ENCODE measurements at regions not wholly inside any gene's neighbourhood (a gene's known extent, or its start where the extent isn't known, plus 50 kb on each side); places are given as distances from the start of the nearest gene placed in this dataset.

GRCh38 chr6:50285735-50286134 is 236.0 kb upstream of the DEFB112 start:
- Histone ChIP-seq H3K27me3 (ENCODE audit: control insufficient read depth, insufficient read depth, low read length) (no peaks in the 10 kb centered on the region), H3K4me2 (ENCODE audit: low read depth, low read length) (no peak overlapping the region), H3K14ac (replicated peaks; ENCODE audit: low read depth, low read length) (no peak overlapping the region), H3K4ac (ENCODE audit: low read depth, low read length) (no peak overlapping the region), H2BK20ac (ENCODE audit: low read depth, low read length) (no peak overlapping the region), H4K8ac (ENCODE audit: low read depth in 2 of 2, low read length in 2 of 2) (no peak overlapping the region), H3K56ac (ENCODE audit: extremely low read depth, insufficient read depth, low read length) (no peak overlapping the region), H4K5ac (ENCODE audit: low read depth, low read length) (no peak overlapping the region), H3K36me3 (ENCODE audit: control insufficient read depth, insufficient read depth, low read length) (no peaks in the 10 kb centered on the region), H3K79me1 (ENCODE audit: low read depth in 1 of 2, low read length in 2 of 2) (no peaks in the 10 kb centered on the region), H3K23ac (ENCODE audit: low read depth, low read length) (no peak overlapping the region), H2BK5ac (ENCODE audit: low read depth, low read length, poor library complexity, severe bottlenecking) (no peak overlapping the region), H4K91ac (ENCODE audit: insufficient read depth, low read depth, low read length) (no peak overlapping the region), H3K18ac (ENCODE audit: low read depth, low read length) (no peak overlapping the region), H3K9me3 (ENCODE audit: control insufficient read depth, insufficient read depth, low read length) (no peaks in the 10 kb centered on the region), H2AK5ac (ENCODE audit: low read depth, low read length) (no peak overlapping the region), H2BK120ac (ENCODE audit: low read depth, low read length) (no peak overlapping the region), H3K4me3 (ENCODE audit: insufficient read depth, low read depth, low read length) (no peak overlapping the region), H2AFZ (replicated peaks; ENCODE audit: low read length, poor library complexity) (no peak overlapping the region), H3K9ac (ENCODE audit: low read depth, low read length) (no peak overlapping the region), H3K27ac (ENCODE audit: insufficient read depth, low read length) (no peak overlapping the region), H2AK9ac (replicated peaks; ENCODE audit: low read depth, low read length, poor library complexity) (no peak overlapping the region), H3K9me1 (ENCODE audit: insufficient read depth, low read length) (no peaks in the 10 kb centered on the region), H4K20me1 (ENCODE audit: insufficient read depth, low read length) (no peaks in the 10 kb centered on the region), H2BK15ac (ENCODE audit: low read depth, low read length) (no peak overlapping the region), H3K4me1 (ENCODE audit: control insufficient read depth, insufficient read depth, low read length) (no peaks in the 10 kb centered on the region)
- ATAC-seq (ENCODE audit: low read depth): no peak
- no TSS peak for BruUV-seq (replicated peaks)
- ChIA-PET CTCF (no interaction called here), POLR2A (ENCODE audit: unreplicated experiment) (no interaction called here)
- no peak for TF ChIP-seq RAD21 (IDR thresholded peaks at IDR 0.05; ENCODE audit: low read length)
- TF ChIP-seq FOS (IDR thresholded peaks at IDR 0.05; ENCODE audit: low read depth, low read length): no peak
- TF ChIP-seq MAFK (IDR thresholded peaks at IDR 0.05; ENCODE audit: low read depth, low read length): no peak
- no peak for TF ChIP-seq RFX5 (IDR thresholded peaks at IDR 0.05; ENCODE audit: low read depth, low read length)
- TF ChIP-seq USF2 (IDR thresholded peaks at IDR 0.05; ENCODE audit: low read depth, low read length): no peak
- TF ChIP-seq SMC3 (IDR thresholded peaks at IDR 0.05; ENCODE audit: low read depth, low read length): no peak
- no peak for TF ChIP-seq MXI1 (IDR thresholded peaks at IDR 0.05; ENCODE audit: borderline replicate concordance, low read depth, low read length)
- TF ChIP-seq CTCF (conservative IDR thresholded peaks at IDR 0.05; ENCODE audit: low read depth, low read length): no peak
- TF ChIP-seq MAZ (IDR thresholded peaks at IDR 0.05; ENCODE audit: borderline replicate concordance, low read depth, low read length): no peak
- TF ChIP-seq BHLHE40 (IDR thresholded peaks at IDR 0.05; ENCODE audit: low read depth, low read length): no peak
- no peak for TF ChIP-seq CEBPB (IDR thresholded peaks at IDR 0.05; ENCODE audit: low read depth, low read length)
- TF ChIP-seq ELK1 (IDR thresholded peaks at IDR 0.05; ENCODE audit: borderline replicate concordance, low read depth, low read length): no peak
- no peak for TF ChIP-seq RCOR1 (IDR thresholded peaks at IDR 0.05; ENCODE audit: insufficient replicate concordance, low read length)
- no CpG with 5 or more reads among the region's 2 CpGs for WGBS, 2 experiments (ENCODE audit: extremely low coverage in 2 of 2, insufficient read length in 1 of 2)
- intact Hi-C loops (cut with micrococcal nuclease): no loop called here
- dilution Hi-C loops (cut with HindIII; ENCODE audit: low sequenced_read_pairs, unreplicated experiment): no loop called here
- in situ Hi-C loops (cut with MboI; ENCODE audit: low sequenced_read_pairs): no loop called here
- no peak for DNase-seq
